ENCODE measurements at regions not wholly inside any gene's neighbourhood (a gene's known extent, or its start where the extent isn't known, plus 50 kb on each side); places are given as distances from the start of the nearest gene placed in this dataset.

DNA sequence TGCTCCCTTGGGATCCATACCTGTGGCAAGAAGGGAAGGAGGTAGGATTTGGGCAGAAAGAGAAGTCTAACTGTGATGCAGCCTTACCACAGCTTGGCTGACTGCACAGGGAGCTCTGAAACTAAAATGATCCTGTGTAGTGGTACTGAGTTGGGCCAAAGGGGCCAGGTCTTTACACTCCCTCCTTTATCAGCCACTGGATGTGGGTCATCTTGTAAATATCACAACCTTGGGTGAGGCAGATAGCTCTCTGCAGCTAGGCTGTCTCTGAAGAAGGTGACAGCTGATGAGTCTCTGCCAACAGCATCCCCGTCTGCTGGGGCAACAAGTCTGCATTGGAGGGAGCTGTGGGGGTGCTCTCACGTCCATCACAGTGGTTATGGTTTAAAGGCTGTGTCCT, 95.9 kb upstream of the CAND1 start:
- no peaks in the 10 kb centered on the region for H3K27me3 ChIP-seq (ENCODE audit: insufficient read depth, low read length, poor library complexity, severe bottlenecking)
- no peaks in the 10 kb centered on the region for H3K9me2 ChIP-seq (replicated peaks; ENCODE audit: low read depth, low read length)
- H3K4me1 ChIP-seq (ENCODE audit: insufficient read depth, low read length, poor library complexity, severe bottlenecking), result no peaks in the 10 kb centered on the region
- H3K36me3 ChIP-seq (ENCODE audit: insufficient read depth, low read length), result no peaks in the 10 kb centered on the region
- no peak overlapping the region for H2AFZ ChIP-seq (ENCODE audit: low read length)
- no peak for TF ChIP-seq EZH2phosphoT487 (IDR thresholded peaks at IDR 0.05; ENCODE audit: borderline replicate concordance)
- no peaks in the 10 kb centered on the region for H3K9me3 ChIP-seq (ENCODE audit: insufficient read depth, low read depth, low read length)
- no peak overlapping the region for H3K4me2 ChIP-seq (ENCODE audit: low read depth, low read length, poor library complexity, severe bottlenecking)
- no peaks in the 10 kb centered on the region for H4K20me1 ChIP-seq (ENCODE audit: insufficient read depth, low read length, poor library complexity, severe bottlenecking)
- no peak overlapping the region for H3K9ac ChIP-seq (ENCODE audit: low read depth, low read length, poor library complexity, severe bottlenecking)
- no peak overlapping the region for H3K4me3 ChIP-seq (ENCODE audit: low read length, poor library complexity, severe bottlenecking)
- no peaks in the 10 kb centered on the region for H3K79me2 ChIP-seq (ENCODE audit: insufficient read depth, low read length)
- H3F3A ChIP-seq (ENCODE audit: low read depth), result no peaks in the 10 kb centered on the region

DNA sequence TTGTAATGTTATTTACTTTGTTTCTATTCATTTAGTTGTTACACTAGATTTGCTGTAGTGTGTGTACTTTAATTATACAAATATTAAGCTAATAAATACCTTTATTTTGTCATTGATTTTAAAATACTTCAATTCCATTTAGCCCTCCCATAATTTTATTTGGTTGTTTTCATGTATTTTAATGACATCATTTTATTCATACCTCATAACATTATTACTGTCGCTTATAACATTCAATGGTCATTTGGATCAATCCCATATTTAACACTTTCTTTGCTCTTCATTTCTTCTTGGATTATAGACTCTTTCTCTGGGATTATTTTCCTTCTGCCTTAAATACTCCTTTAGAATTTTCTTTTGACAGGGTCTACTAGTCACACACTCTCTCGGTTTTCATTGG, 86.6 kb upstream of the CAND1 start:
- Histone ChIP-seq H3K27me3 (ENCODE audit: insufficient read depth, low read length, poor library complexity, severe bottlenecking) (peaks cover 6% of the 10 kb centered on the region), H3K4me3 (ENCODE audit: low read length, poor library complexity, severe bottlenecking) (no peak overlapping the region), H3K9me2 (replicated peaks; ENCODE audit: low read depth, low read length) (no peaks in the 10 kb centered on the region), H3K9ac (ENCODE audit: low read depth, low read length, poor library complexity, severe bottlenecking) (no peak overlapping the region), H3K4me1 (ENCODE audit: insufficient read depth, low read length, poor library complexity, severe bottlenecking) (no peaks in the 10 kb centered on the region), H3F3A (ENCODE audit: low read depth) (no peaks in the 10 kb centered on the region), H3K4me2 (ENCODE audit: low read depth, low read length, poor library complexity, severe bottlenecking) (no peak overlapping the region), H4K20me1 (ENCODE audit: insufficient read depth, low read length, poor library complexity, severe bottlenecking) (no peaks in the 10 kb centered on the region), H3K9me3 (ENCODE audit: insufficient read depth, low read depth, low read length) (no peaks in the 10 kb centered on the region), H3K36me3 (ENCODE audit: insufficient read depth, low read length) (no peaks in the 10 kb centered on the region), H3K79me2 (ENCODE audit: insufficient read depth, low read length) (no peaks in the 10 kb centered on the region), H2AFZ (ENCODE audit: low read length) (no peak overlapping the region)
- no peak for TF ChIP-seq CTCF (conservative IDR thresholded peaks at IDR 0.05; ENCODE audit: low read length)
- TF ChIP-seq EZH2phosphoT487 (IDR thresholded peaks at IDR 0.05; ENCODE audit: borderline replicate concordance), result no peak

DNA sequence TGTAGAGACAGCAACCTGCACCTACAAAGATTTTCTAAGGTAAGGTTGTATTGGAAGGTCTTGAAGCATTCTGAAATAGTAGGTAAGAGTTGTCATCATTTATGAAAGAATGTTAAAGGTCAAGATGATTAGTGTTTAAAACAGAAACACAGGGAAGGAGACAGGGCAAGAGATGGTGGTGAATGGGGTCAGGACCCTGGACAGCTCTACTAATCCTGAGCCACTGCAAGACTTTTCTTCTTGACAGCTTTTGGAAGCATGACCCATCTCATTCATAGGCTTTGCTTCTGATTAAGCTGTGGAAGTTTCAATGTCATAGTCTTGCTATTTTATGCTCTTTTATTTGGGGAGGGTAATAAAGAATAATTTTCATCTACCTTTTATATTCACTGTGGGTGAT, 75.5 kb upstream of the CAND1 start:
- H4K20me1 ChIP-seq (ENCODE audit: insufficient read depth, low read length, poor library complexity, severe bottlenecking), result no peaks in the 10 kb centered on the region
- no peak for TF ChIP-seq EZH2phosphoT487 (IDR thresholded peaks at IDR 0.05; ENCODE audit: borderline replicate concordance)
- TF ChIP-seq CTCF (conservative IDR thresholded peaks at IDR 0.05; ENCODE audit: low read length), result no peak
- H3K4me2 ChIP-seq (ENCODE audit: low read depth, low read length, poor library complexity, severe bottlenecking), result no peak overlapping the region
- H3K36me3 ChIP-seq (ENCODE audit: insufficient read depth, low read length), result no peaks in the 10 kb centered on the region
- H3K9me2 ChIP-seq (replicated peaks; ENCODE audit: low read depth, low read length), result no peaks in the 10 kb centered on the region
- no peaks in the 10 kb centered on the region for H3K4me1 ChIP-seq (ENCODE audit: insufficient read depth, low read length, poor library complexity, severe bottlenecking)
- H3F3A ChIP-seq (ENCODE audit: low read depth), result no peaks in the 10 kb centered on the region
- no peaks in the 10 kb centered on the region for H3K27me3 ChIP-seq (ENCODE audit: insufficient read depth, low read length, poor library complexity, severe bottlenecking)
- H3K79me2 ChIP-seq (ENCODE audit: insufficient read depth, low read length), result no peaks in the 10 kb centered on the region
- no peak overlapping the region for H2AFZ ChIP-seq (ENCODE audit: low read length)
- H3K4me3 ChIP-seq (ENCODE audit: low read length, poor library complexity, severe bottlenecking), result no peak overlapping the region
- H3K9me3 ChIP-seq (ENCODE audit: insufficient read depth, low read depth, low read length), result no peaks in the 10 kb centered on the region
- H3K9ac ChIP-seq (ENCODE audit: low read depth, low read length, poor library complexity, severe bottlenecking), result no peak overlapping the region

DNA sequence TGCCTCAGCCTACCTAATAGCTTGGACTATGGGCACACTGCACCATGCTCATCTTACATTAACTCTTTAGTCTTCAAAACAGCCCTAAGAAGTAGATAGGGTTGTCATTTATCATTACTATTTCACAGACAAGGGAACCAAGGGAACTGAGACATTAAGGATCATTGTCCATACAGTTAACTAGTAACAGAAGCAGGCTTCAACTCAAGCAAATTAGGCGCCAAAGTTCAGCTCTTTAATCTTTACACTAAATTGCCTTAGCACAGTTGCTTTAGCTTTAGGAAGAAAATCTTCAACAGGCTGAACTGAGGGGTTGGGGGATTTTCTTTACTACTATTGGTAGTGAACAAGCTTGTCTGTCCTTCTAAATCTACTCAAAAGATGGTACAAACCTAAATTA, 68.8 kb upstream of the CAND1 start:
- Histone ChIP-seq H3K9me3 (ENCODE audit: insufficient read depth, low read depth, low read length) (no peaks in the 10 kb centered on the region), H3K4me1 (ENCODE audit: insufficient read depth, low read length, poor library complexity, severe bottlenecking) (no peaks in the 10 kb centered on the region), H3K9ac (ENCODE audit: low read depth, low read length, poor library complexity, severe bottlenecking) (no peak overlapping the region), H3F3A (ENCODE audit: low read depth) (no peaks in the 10 kb centered on the region), H3K4me3 (ENCODE audit: low read length, poor library complexity, severe bottlenecking) (no peak overlapping the region), H4K20me1 (ENCODE audit: insufficient read depth, low read length, poor library complexity, severe bottlenecking) (no peaks in the 10 kb centered on the region), H3K4me2 (ENCODE audit: low read depth, low read length, poor library complexity, severe bottlenecking) (no peak overlapping the region), H3K79me2 (ENCODE audit: insufficient read depth, low read length) (no peaks in the 10 kb centered on the region), H3K36me3 (ENCODE audit: insufficient read depth, low read length) (no peaks in the 10 kb centered on the region), H3K27me3 (ENCODE audit: insufficient read depth, low read length, poor library complexity, severe bottlenecking) (no peaks in the 10 kb centered on the region), H2AFZ (ENCODE audit: low read length) (no peak overlapping the region), H3K9me2 (replicated peaks; ENCODE audit: low read depth, low read length) (no peaks in the 10 kb centered on the region)
- no peak for TF ChIP-seq EZH2phosphoT487 (IDR thresholded peaks at IDR 0.05; ENCODE audit: borderline replicate concordance)
- TF ChIP-seq CTCF (conservative IDR thresholded peaks at IDR 0.05; ENCODE audit: low read length), result no peak

Data from Loucy (cell line).